COLO829 (cell line): ENCODE measurements at regions not wholly inside any gene's neighbourhood (a gene's known extent, or its start where the extent isn't known, plus 50 kb on each side); places are given as distances from the start of the nearest gene placed in this dataset.

Experiments
- DNase-seq: peaks from one replicate; pipeline ENCODE4 v3.0.0; 2012; ENCODE audit warnings: low spot score

- DNase-seq: no peak
These were observed 131.0 kb downstream of the DMRTA2 start for GRCh38 chr1:50292276-50292675.

GRCh38 chr1:50289495-50289894 is 133.7 kb downstream of the DMRTA2 start:
- no peak for DNase-seq

- no peak for DNase-seq
These were observed 137.2 kb downstream of the DMRTA2 start for GRCh38 chr1:50285994-50286393.

GRCh38 chr1:50279622-50280330 is 143.5 kb downstream of the DMRTA2 start:
- no peak for DNase-seq

- DNase-seq: no peak
These were observed 144.3 kb downstream of the DMRTA2 start for GRCh38 chr1:50278961-50279360.

- no peak for DNase-seq
These were observed 144.8 kb downstream of the DMRTA2 start for GRCh38 chr1:50278410-50278809.

GRCh38 chr1:50275566-50275965 is 147.7 kb downstream of the DMRTA2 start:
- DNase-seq: no peak

GRCh38 chr1:50272912-50273311 is 150.3 kb downstream of the DMRTA2 start:
- DNase-seq: no peak

GRCh38 chr1:50271968-50272578 is 151.2 kb downstream of the DMRTA2 start:
- peak; percentile 37 for DNase-seq

- DNase-seq: no peak
These were observed 151.9 kb downstream of the DMRTA2 start for GRCh38 chr1:50271337-50271736.

GRCh38 chr1:50270926-50271325 is 152.3 kb downstream of the DMRTA2 start:
- no peak for DNase-seq

- DNase-seq: no peak
These were observed 155.2 kb downstream of the DMRTA2 start for GRCh38 chr1:50268049-50268448.

GRCh38 chr1:50266509-50266908 is 156.7 kb downstream of the DMRTA2 start:
- DNase-seq: no peak

GRCh38 chr1:50265790-50266314 is 157.1 kb downstream of the ELAVL4 start:
- DNase-seq: no peak

GRCh38 chr1:50264590-50264989 is 155.9 kb downstream of the ELAVL4 start:
- DNase-seq: no peak

GRCh38 chr1:50262436-50262835 is 153.7 kb downstream of the ELAVL4 start:
- no peak for DNase-seq

GRCh38 chr1:50261951-50262350 is 153.2 kb downstream of the ELAVL4 start:
- no peak for DNase-seq

- DNase-seq: no peak
These were observed 149.4 kb downstream of the ELAVL4 start for GRCh38 chr1:50257940-50258685.

- no peak for DNase-seq
These were observed 148.3 kb downstream of the ELAVL4 start for GRCh38 chr1:50257029-50257428.
